ENCODE measurements at regions not wholly inside any gene's neighbourhood (a gene's known extent, or its start where the extent isn't known, plus 50 kb on each side); places are given as distances from the start of the nearest gene placed in this dataset.
"Not testable (repeated sequence)": the region's sequence is repeated elsewhere in the genome, so short reads cannot be mapped to it uniquely, and the experiment has no call there.

- TF ChIP-seq POLR2AphosphoS5 (IDR thresholded peaks at IDR 0.05): not testable (repeated sequence)
- TF ChIP-seq, protein P1, sequence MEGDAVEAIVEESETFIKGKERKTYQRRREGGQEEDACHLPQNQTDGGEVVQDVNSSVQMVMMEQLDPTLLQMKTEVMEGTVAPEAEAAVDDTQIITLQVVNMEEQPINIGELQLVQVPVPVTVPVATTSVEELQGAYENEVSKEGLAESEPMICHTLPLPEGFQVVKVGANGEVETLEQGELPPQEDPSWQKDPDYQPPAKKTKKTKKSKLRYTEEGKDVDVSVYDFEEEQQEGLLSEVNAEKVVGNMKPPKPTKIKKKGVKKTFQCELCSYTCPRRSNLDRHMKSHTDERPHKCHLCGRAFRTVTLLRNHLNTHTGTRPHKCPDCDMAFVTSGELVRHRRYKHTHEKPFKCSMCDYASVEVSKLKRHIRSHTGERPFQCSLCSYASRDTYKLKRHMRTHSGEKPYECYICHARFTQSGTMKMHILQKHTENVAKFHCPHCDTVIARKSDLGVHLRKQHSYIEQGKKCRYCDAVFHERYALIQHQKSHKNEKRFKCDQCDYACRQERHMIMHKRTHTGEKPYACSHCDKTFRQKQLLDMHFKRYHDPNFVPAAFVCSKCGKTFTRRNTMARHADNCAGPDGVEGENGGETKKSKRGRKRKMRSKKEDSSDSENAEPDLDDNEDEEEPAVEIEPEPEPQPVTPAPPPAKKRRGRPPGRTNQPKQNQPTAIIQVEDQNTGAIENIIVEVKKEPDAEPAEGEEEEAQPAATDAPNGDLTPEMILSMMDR (IDR thresholded peaks at IDR 0.05 in 8 of 11, conservative IDR thresholded peaks at IDR 0.05 in 3 of 11): not testable (repeated sequence)
Observed at GRCh38 chr16:72453856-72454255, 281.9 kb upstream of the PMFBP1 start.
